ENCODE measurements at regions not wholly inside any gene's neighbourhood (a gene's known extent, or its start where the extent isn't known, plus 50 kb on each side); places are given as distances from the start of the nearest gene placed in this dataset.

GRCh38 chr21:32192291-32193097 lies 86.4 kb downstream of the MIS18A start:
- Histone ChIP-seq H3K36me3 (ENCODE audit: insufficient read depth) (no peaks in the 10 kb centered on the region), H3K4me1 (ENCODE audit: insufficient read depth) (no peaks in the 10 kb centered on the region), H3K27me3 (ENCODE audit: insufficient read depth) (no peaks in the 10 kb centered on the region), H4K20me1 (replicated peaks; ENCODE audit: insufficient read depth) (no peaks in the 10 kb centered on the region), H3F3A (replicated peaks; ENCODE audit: low read depth) (no peaks in the 10 kb centered on the region), H3K9me2 (ENCODE audit: insufficient read depth) (0 out of 2 replicates have a peak, but pooled peaks cover 3% of the 10 kb centered on the region), H2AFZ (no peak overlapping the region), H3K4me3 (no peak overlapping the region), H3K4me2 (no peak overlapping the region), H3K79me2 (replicated peaks; ENCODE audit: insufficient read depth) (no peaks in the 10 kb centered on the region), H3K27ac (ENCODE audit: low read depth) (no peak overlapping the region)
- ATAC-seq (no peak), DNase-seq (ENCODE audit: low spot score) (no peak)
- peaks cover 1% of the 10 kb centered on the region for H3K27me3 Mint-ChIP-seq (ENCODE audit: insufficient read depth, low read depth, poor library complexity)
- no peaks in the 10 kb centered on the region for H3K36me3 Mint-ChIP-seq (ENCODE audit: low read depth)
- H3K27ac Mint-ChIP-seq: no peak overlapping the region
- no peak for TF ChIP-seq ZNF114 (CRISPR knock-in tag; IDR thresholded peaks at IDR 0.05)
- no peak for TF ChIP-seq EZH2phosphoT487 (IDR thresholded peaks at IDR 0.05; ENCODE audit: unreplicated experiment)
- no peak for TF ChIP-seq JUNB (IDR thresholded peaks at IDR 0.05; ENCODE audit: unreplicated experiment)
- no peak for TF ChIP-seq POLR2AphosphoS5 (IDR thresholded peaks at IDR 0.05; ENCODE audit: low read depth)
- peaks cover under 1% of the 10 kb centered on the region; the same call in 1 of the 3 replicates for H3K4me1 Mint-ChIP-seq
- H3K9me3 Mint-ChIP-seq: no peaks in the 10 kb centered on the region; the same call in 2 of the 3 replicates
- H3K4me3 Mint-ChIP-seq: no peak overlapping the region

- no peak for ATAC-seq
- Histone ChIP-seq H3K79me2 (replicated peaks; ENCODE audit: insufficient read depth) (no peaks in the 10 kb centered on the region), H4K20me1 (replicated peaks; ENCODE audit: insufficient read depth) (no peaks in the 10 kb centered on the region), H2AFZ (no peak overlapping the region), H3K4me1 (ENCODE audit: insufficient read depth) (no peaks in the 10 kb centered on the region), H3K27me3 (ENCODE audit: insufficient read depth) (no peaks in the 10 kb centered on the region), H3K4me2 (no peak overlapping the region), H3K27ac (ENCODE audit: low read depth) (no peak overlapping the region), H3K4me3 (no peak overlapping the region), H3K36me3 (ENCODE audit: insufficient read depth) (no peaks in the 10 kb centered on the region), H3F3A (replicated peaks; ENCODE audit: low read depth) (no peaks in the 10 kb centered on the region), H3K9me2 (ENCODE audit: insufficient read depth) (0 out of 2 replicates have a peak, but pooled peaks cover 3% of the 10 kb centered on the region)
- no peak overlapping the region for H3K4me3 Mint-ChIP-seq
- no peaks in the 10 kb centered on the region; the same call in 2 of the 3 replicates for H3K9me3 Mint-ChIP-seq
- DNase-seq (ENCODE audit: low spot score): no peak
- H3K27me3 Mint-ChIP-seq (ENCODE audit: insufficient read depth, low read depth, poor library complexity): peaks cover 1% of the 10 kb centered on the region
- peaks cover 3% of the 10 kb centered on the region; the same call in 1 of the 3 replicates for H3K4me1 Mint-ChIP-seq
- H3K27ac Mint-ChIP-seq: no peak overlapping the region
- no peaks in the 10 kb centered on the region for H3K36me3 Mint-ChIP-seq (ENCODE audit: low read depth)
- no peak for TF ChIP-seq ZNF462 (CRISPR knock-in tag; IDR thresholded peaks at IDR 0.05)
- TF ChIP-seq REST (IDR thresholded peaks at IDR 0.05; ENCODE audit: unreplicated experiment): no peak
- no peak for TF ChIP-seq ETS1 (IDR thresholded peaks at IDR 0.05)
- TF ChIP-seq ZNF331 (CRISPR knock-in tag; IDR thresholded peaks at IDR 0.05; ENCODE audit: low read depth): no peak
- TF ChIP-seq POLR2AphosphoS5 (IDR thresholded peaks at IDR 0.05; ENCODE audit: low read depth): no peak
- no peak for TF ChIP-seq EZH2phosphoT487 (IDR thresholded peaks at IDR 0.05; ENCODE audit: unreplicated experiment)
- no peak for TF ChIP-seq CREB1 (CRISPR knock-in tag; IDR thresholded peaks at IDR 0.05; ENCODE audit: low read depth)
Measured at GRCh38 chr21:32190493-32191144, 88.2 kb downstream of the MIS18A start.
